NT2/D1 (cell line): ENCODE measurements at regions not wholly inside any gene's neighbourhood (a gene's known extent, or its start where the extent isn't known, plus 50 kb on each side); places are given as distances from the start of the nearest gene placed in this dataset.

ENCODE experiments used
- SUZ12 ChIP-seq: IDR thresholded peaks from 2 replicates; pipeline ENCODE4 v1.6.1; 2011; ENCODE audit not compliant: insufficient read length, insufficient read depth; ENCODE audit errors: extremely low read depth
- ZNF274 ChIP-seq: IDR thresholded peaks from 2 replicates; pipeline ENCODE4 v1.6.1; 2011; ENCODE audit warnings: mild to moderate bottlenecking, low read depth, low read length

- TF ChIP-seq SUZ12 (no peak), ZNF274 (no peak)
Observed at GRCh38 chr13:81713201-81713600, 1372.3 kb upstream of the SPRY2 start.
